ENCODE measurements at regions not wholly inside any gene's neighbourhood (a gene's known extent, or its start where the extent isn't known, plus 50 kb on each side); places are given as distances from the start of the nearest gene placed in this dataset.

- RAD21 ChIA-PET (ENCODE audit: unreplicated experiment), result interaction anchor here (1.3 to 1.7 kb wide), 2 partner anchors 118 to 342 kb away, joined by 3 to 4 read pairs; no protein-coding TSS in a partner anchor
- CTCF ChIA-PET, result interaction anchor here (1.1 to 1.4 kb wide), 3 partner anchors 14 to 878 kb away, joined by 3 read pairs; no protein-coding TSS in a partner anchor
- TF ChIP-seq HDAC2 (IDR thresholded peaks at IDR 0.05) (no peak), SREBF1 (IDR thresholded peaks at IDR 0.05; ENCODE audit: low read length) (no peak), SUPT20H (IDR thresholded peaks at IDR 0.05; ENCODE audit: borderline replicate concordance, control insufficient read depth, low read depth, low read length) (no peak), TCF12 (IDR thresholded peaks at IDR 0.05; ENCODE audit: low read depth, low read length) (no peak)
These were observed 102.9 kb upstream of the SMAD3 start for GRCh38 chr15:66962522-66962921.

GRCh38 chr15:66963084-66963483, 102.3 kb upstream of the SMAD3 start:
- Histone ChIP-seq H3K4me3 (no peak overlapping the region), H2AFZ (ENCODE audit: control insufficient read depth, low read depth, low read length) (no peak overlapping the region), H3K9ac (ENCODE audit: control insufficient read depth, insufficient read depth, low read length) (no peak overlapping the region), H3K4me2 (ENCODE audit: control insufficient read depth, insufficient read depth) (no peak overlapping the region), H3K27me3 (replicated peaks in 1 of 2; ENCODE audit: control insufficient read depth in 2 of 2, insufficient read depth in 2 of 2, low read length in 1 of 2) (no peaks in the 10 kb centered on the region), H3K27ac (ENCODE audit: control insufficient read depth, insufficient read depth) (no peak overlapping the region), H3K9me3 (replicated peaks; ENCODE audit: control insufficient read depth, insufficient read depth, low read length) (no peaks in the 10 kb centered on the region), H3K79me2 (ENCODE audit: control insufficient read depth, insufficient read depth, low read length) (no peaks in the 10 kb centered on the region), H3K4me1 (ENCODE audit: control insufficient read depth, insufficient read depth, low read length) (no peaks in the 10 kb centered on the region), H4K20me1 (ENCODE audit: control insufficient read depth, insufficient read depth) (no peaks in the 10 kb centered on the region), H3K36me3 (ENCODE audit: control insufficient read depth in 2 of 2, insufficient read depth in 2 of 2, low read length in 1 of 2) (no peaks in the 10 kb centered on the region)
- POLR2A ChIA-PET, result no interaction called here
- DNase-seq (ENCODE audit: low read depth, low spot score), result no peak
- RAD21 ChIA-PET (ENCODE audit: unreplicated experiment), result interaction anchor here (0.8 to 1.7 kb wide), 3 partner anchors 118 to 341 kb away, joined by 3 to 4 read pairs (median 3); no protein-coding TSS in a partner anchor
- intact Hi-C loops (cut with micrococcal nuclease; ENCODE audit: unreplicated experiment), result no loop called here
- BruUV-seq (replicated peaks), result no TSS peak
- CTCF ChIA-PET, result interaction anchor here (0.8 to 1.2 kb wide), 4 partner anchors 15 to 878 kb away, joined by 3 read pairs; no protein-coding TSS in a partner anchor
- ATAC-seq, result no peak
- FAIRE-seq, result no peak
- WGBS (ENCODE audit: insufficient coverage, insufficient replicate concordance, low lambda C conversion rate, missing lambda C conversion rate), result 65% methylated on average over 5 of the region's 5 CpGs
- SMC1A ChIA-PET (ENCODE audit: uncharacterized antibody, unreplicated experiment), result interaction anchor here (0.7 to 1.3 kb wide), 5 partner anchors 13 to 89 kb away, joined by 3 to 4 read pairs (median 3); no protein-coding TSS in a partner anchor
- in situ Hi-C loops (cut with MboI), result no loop called here
- TF ChIP-seq CEBPB (IDR thresholded peaks at IDR 0.05; ENCODE audit: borderline replicate concordance in 1 of 2, low read depth in 2 of 2, low read length in 2 of 2), result no peak
- TF ChIP-seq JUNB (IDR thresholded peaks at IDR 0.05), result no peak
- TF ChIP-seq MAX (IDR thresholded peaks at IDR 0.05; ENCODE audit: low read depth, low read length), result no peak
- no peak for TF ChIP-seq ZNF274 (IDR thresholded peaks at IDR 0.05; ENCODE audit: insufficient read depth, insufficient read length)
- TF ChIP-seq REST (IDR thresholded peaks at IDR 0.05; ENCODE audit: low read depth, low read length), result no peak
- TF ChIP-seq PRDM15 (CRISPR knock-in tag; IDR thresholded peaks at IDR 0.05), result no peak

More at GRCh38 chr15:66962522-66962921, 102.9 kb upstream of the SMAD3 start:
- Histone ChIP-seq H2AFZ (ENCODE audit: control insufficient read depth, low read depth, low read length) (no peak overlapping the region), H4K20me1 (ENCODE audit: control insufficient read depth, insufficient read depth) (no peaks in the 10 kb centered on the region), H3K4me1 (ENCODE audit: control insufficient read depth, insufficient read depth, low read length) (no peaks in the 10 kb centered on the region), H3K4me2 (ENCODE audit: control insufficient read depth, insufficient read depth) (no peak overlapping the region), H3K36me3 (ENCODE audit: control insufficient read depth in 2 of 2, insufficient read depth in 2 of 2, low read length in 1 of 2) (no peaks in the 10 kb centered on the region), H3K27me3 (replicated peaks in 1 of 2; ENCODE audit: control insufficient read depth in 2 of 2, insufficient read depth in 2 of 2, low read length in 1 of 2) (no peaks in the 10 kb centered on the region), H3K79me2 (ENCODE audit: control insufficient read depth, insufficient read depth, low read length) (no peaks in the 10 kb centered on the region), H3K4me3 (no peak overlapping the region), H3K27ac (ENCODE audit: control insufficient read depth, insufficient read depth) (no peak overlapping the region), H3K9me3 (replicated peaks; ENCODE audit: control insufficient read depth, insufficient read depth, low read length) (no peaks in the 10 kb centered on the region), H3K9ac (ENCODE audit: control insufficient read depth, insufficient read depth, low read length) (no peak overlapping the region)
- intact Hi-C loops (cut with micrococcal nuclease; ENCODE audit: unreplicated experiment), result no loop called here
- POLR2A ChIA-PET, result no interaction called here
- ATAC-seq (no peak), DNase-seq (ENCODE audit: low read depth, low spot score) (no peak), FAIRE-seq (no peak)
- no TSS peak for BruUV-seq (replicated peaks)
- in situ Hi-C loops (cut with MboI), result no loop called here
- SMC1A ChIA-PET (ENCODE audit: uncharacterized antibody, unreplicated experiment), result interaction anchor here (0.7 to 1.3 kb wide), 4 partner anchors 13 to 89 kb away, joined by 3 to 4 read pairs (median 3); no protein-coding TSS in a partner anchor
- 6% methylated on average over 1 of the region's 1 CpG for WGBS (ENCODE audit: insufficient coverage, insufficient replicate concordance, low lambda C conversion rate, missing lambda C conversion rate)
